Liver (tissue), 6 donors: ENCODE measurements at regions not wholly inside any gene's neighbourhood (a gene's known extent, or its start where the extent isn't known, plus 50 kb on each side); places are given as distances from the start of the nearest gene placed in this dataset.
"Not testable (repeated sequence)": the region's sequence is repeated elsewhere in the genome, so short reads cannot be mapped to it uniquely, and the experiment has no call there.

Experiments used
- DNase-seq: peaks from one replicate; pipeline ENCODE4 v3.0.0-alpha.2; 2017; ENCODE audit warnings: low spot score
- H3K27ac ChIP-seq, 2 donors: one replicate each; pipeline ENCODE4 v1.7.0; 2013; ENCODE audit warnings: inconsistent platforms in 2 of 2, low read length in 2 of 2, control low read depth in 1 of 2, low read depth in 1 of 2, mild to moderate bottlenecking in 1 of 2
- H3K27me3 ChIP-seq, 4 donors: one replicate each; pipeline versions ENCODE4 v1.6.1 to v1.7.0; 2013; ENCODE audit warnings: low read length in 3 of 4, inconsistent platforms in 1 of 4, mild to moderate bottlenecking in 1 of 4, moderate library complexity in 1 of 4; ENCODE audit not compliant: control insufficient read depth in 4 of 4, insufficient read depth in 4 of 4
- H3K36me3 ChIP-seq, 4 donors: one replicate each; pipeline versions ENCODE4 v1.6.1 to v1.7.0; 2013; ENCODE audit warnings: low read length in 3 of 4, mild to moderate bottlenecking in 3 of 4, low read depth in 1 of 4, moderate library complexity in 1 of 4; ENCODE audit not compliant: control insufficient read depth in 4 of 4, insufficient read depth in 3 of 4
- H3K4me1 ChIP-seq, 4 donors: one replicate each; pipeline versions ENCODE4 v1.6.1 to v1.7.0; 2013; ENCODE audit warnings: low read length in 3 of 4, mild to moderate bottlenecking in 3 of 4, moderate library complexity in 1 of 4; ENCODE audit not compliant: control insufficient read depth in 4 of 4, insufficient read depth in 4 of 4
- H3K4me3 ChIP-seq, 3 donors: one replicate each; pipeline versions ENCODE4 v1.6.1 to v1.7.0; 2013; ENCODE audit warnings: low read length in 3 of 3, control low read depth in 1 of 3, low read depth in 1 of 3, mild to moderate bottlenecking in 1 of 3
- H3K9ac ChIP-seq, 2 donors: one replicate each; pipeline ENCODE4 v1.7.0; 2013; ENCODE audit warnings: low read length in 2 of 2, mild to moderate bottlenecking in 2 of 2, moderate library complexity in 2 of 2, control low read depth in 1 of 2, low read depth in 1 of 2
- H3K9me3 ChIP-seq, 4 donors: one replicate each; pipeline versions ENCODE4 v1.6.1 to v1.7.0; 2013; ENCODE audit warnings: low read length in 3 of 4; ENCODE audit not compliant: control insufficient read depth in 4 of 4
- WGBS: extraction: QIAGEN DNeasy Blood & Tissue Kit; methylation state at CpG from one replicate; pipeline ENCODE4 v1.1.7; 2013; 5-methylcytosine and 5-hydroxymethylcytosine counted together
- donor health status: healthy.
- donor health status: healthy.
- donor health status: healthy.

GRCh38 chr17:30644287-30644686 is 167.1 kb downstream of the GOSR1 start:
- not testable (repeated sequence) for H3K36me3 ChIP-seq, DNase-seq

DNA sequence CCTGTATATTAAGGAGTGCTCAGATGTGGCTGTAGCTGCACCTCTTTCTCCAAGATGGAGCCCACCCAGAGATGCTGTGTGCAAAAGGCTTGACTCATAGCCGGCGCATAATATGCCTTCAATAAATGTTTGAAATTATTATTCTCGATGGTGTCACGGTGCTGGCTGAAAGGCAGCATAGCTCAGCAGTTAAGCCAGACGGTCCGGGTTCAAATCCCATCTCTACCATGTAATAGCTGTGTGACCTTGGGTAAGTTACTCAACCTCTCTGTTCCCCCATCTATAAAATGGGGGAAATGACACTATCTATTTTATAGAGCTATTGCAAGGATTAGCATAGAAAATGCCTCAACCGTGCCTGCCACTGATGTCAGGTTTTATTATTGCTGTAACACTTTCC is 164.2 kb downstream of the GOSR1 start:
- H3K27me3 ChIP-seq, H3K4me1 ChIP-seq, H3K4me3 ChIP-seq, H3K9me3 ChIP-seq, DNase-seq, H3K36me3 ChIP-seq, H3K9ac ChIP-seq, H3K27ac ChIP-seq: not testable (repeated sequence)
- 89% methylated on average over 7 of the region's 7 CpGs for WGBS

More at GRCh38 chr17:30644287-30644686, 167.1 kb downstream of the GOSR1 start:
- not testable (repeated sequence) for H3K27ac ChIP-seq, H3K9me3 ChIP-seq, H3K9ac ChIP-seq, H3K4me3 ChIP-seq, H3K27me3 ChIP-seq, H3K4me1 ChIP-seq
- WGBS, result 91% methylated on average over 7 of the region's 9 CpGs

GRCh38 chr17:30639391-30639790 is 162.2 kb downstream of the GOSR1 start:
- not testable (repeated sequence) for H3K36me3 ChIP-seq, H3K27ac ChIP-seq, H3K4me3 ChIP-seq, H3K27me3 ChIP-seq, DNase-seq, H3K9me3 ChIP-seq, H3K9ac ChIP-seq, H3K4me1 ChIP-seq
- 91% methylated on average over 3 of the region's 4 CpGs for WGBS

GRCh38 chr17:30638968-30639367 is 161.8 kb downstream of the GOSR1 start:
- H3K4me3 ChIP-seq, H3K9me3 ChIP-seq, H3K4me1 ChIP-seq, H3K36me3 ChIP-seq, H3K27ac ChIP-seq, H3K27me3 ChIP-seq, DNase-seq, H3K9ac ChIP-seq: not testable (repeated sequence)
- WGBS, result 81% methylated on average over 3 of the region's 4 CpGs

DNA sequence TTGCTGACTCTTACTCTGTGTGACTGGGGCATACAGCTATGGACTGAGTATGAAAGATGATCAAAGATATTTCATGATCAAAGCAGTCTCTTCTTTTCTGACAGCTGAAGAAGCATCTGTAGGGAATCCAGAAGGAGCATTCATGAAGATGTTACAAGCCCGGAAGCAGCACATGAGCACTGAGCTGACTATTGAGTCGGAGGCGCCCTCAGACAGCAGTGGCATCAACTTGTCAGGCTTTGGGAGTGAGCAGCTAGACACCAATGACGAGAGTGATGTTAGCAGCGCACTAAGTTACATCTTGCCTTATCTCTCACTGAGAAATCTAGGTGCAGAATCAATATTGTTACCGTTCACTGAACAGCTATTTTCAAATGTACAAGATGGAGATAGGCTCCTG is 154.4 kb downstream of the GOSR1 start:
- H3K36me3 ChIP-seq, H3K9ac ChIP-seq, DNase-seq, H3K27ac ChIP-seq, H3K9me3 ChIP-seq, H3K4me1 ChIP-seq, H3K27me3 ChIP-seq, H3K4me3 ChIP-seq: not testable (repeated sequence)
- WGBS, result 95% methylated on average over 6 of the region's 6 CpGs

DNA sequence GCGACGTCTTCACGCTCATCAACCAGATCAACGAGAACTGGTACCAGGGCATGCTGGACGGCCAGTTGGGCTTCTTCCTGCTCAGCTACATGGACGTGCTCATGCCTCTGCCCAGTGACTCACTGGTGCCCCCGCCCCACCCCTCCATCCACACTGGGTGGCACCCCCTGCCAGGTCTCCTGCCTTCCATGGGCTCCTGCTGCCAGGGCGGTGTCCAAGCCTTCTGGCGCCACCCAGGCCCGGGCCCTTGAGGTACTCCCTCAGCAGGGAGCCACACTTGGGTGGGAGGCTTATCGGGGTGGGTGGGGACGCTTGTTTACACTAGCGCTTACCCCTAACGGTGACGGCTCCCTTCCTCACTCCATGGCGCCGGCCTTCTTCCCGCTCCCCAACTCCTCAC is 148.2 kb downstream of the GOSR1 start:
- not testable (repeated sequence) for H3K36me3 ChIP-seq, H3K9me3 ChIP-seq, H3K27ac ChIP-seq, H3K9ac ChIP-seq, H3K4me3 ChIP-seq, DNase-seq, H3K27me3 ChIP-seq, H3K4me1 ChIP-seq
- WGBS, result 94% methylated on average over 10 of the region's 18 CpGs

- DNase-seq, H3K4me3 ChIP-seq, H3K4me1 ChIP-seq, H3K27me3 ChIP-seq, H3K9ac ChIP-seq, H3K36me3 ChIP-seq, H3K27ac ChIP-seq, H3K9me3 ChIP-seq: not testable (repeated sequence)
- 98% methylated on average over 16 of the region's 16 CpGs for WGBS
Measured at GRCh38 chr17:30624180-30624579, 147.0 kb downstream of the GOSR1 start.
